ENCODE measurements at regions not wholly inside any gene's neighbourhood (a gene's known extent, or its start where the extent isn't known, plus 50 kb on each side); places are given as distances from the start of the nearest gene placed in this dataset.

DNA sequence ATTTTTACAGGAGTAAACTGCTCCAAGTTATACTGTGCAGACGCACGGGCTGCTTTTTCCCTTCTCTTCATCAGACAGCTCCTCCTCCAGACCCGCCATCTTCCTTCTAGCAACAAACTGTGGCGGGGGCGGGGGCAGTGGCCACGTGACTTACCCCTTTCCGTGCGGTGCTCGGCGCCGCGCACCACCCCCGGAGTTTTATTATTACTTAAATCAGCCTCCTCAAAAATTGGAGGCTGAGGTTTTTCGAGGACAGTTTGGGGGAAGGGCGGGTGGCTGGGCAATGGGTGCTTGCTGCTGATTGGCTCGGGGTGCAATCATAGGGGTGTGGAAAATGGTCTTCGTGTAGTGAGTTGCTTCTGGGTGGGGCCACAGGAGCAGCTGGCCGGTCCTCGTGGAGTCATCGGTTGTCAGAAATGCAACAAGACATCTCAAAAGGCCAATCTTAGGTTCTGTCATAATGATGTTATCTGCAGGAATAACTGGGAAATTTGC lies 77.1 kb upstream of the MFGE8 start:
- Histone ChIP-seq H3K36me3 (no peaks in the 10 kb centered on the region), H3K9me3 (no peaks in the 10 kb centered on the region), H3K4me1 (no peaks in the 10 kb centered on the region), H3K4me3 (no peak overlapping the region), H3K27me3 (no peaks in the 10 kb centered on the region), H3K27ac (no peak overlapping the region)
- intact Hi-C loops (cut with DNase I): no loop called here
- no peak for DNase-seq (ENCODE audit: low spot score in 2 of 2)
- TF ChIP-seq, protein P1, sequence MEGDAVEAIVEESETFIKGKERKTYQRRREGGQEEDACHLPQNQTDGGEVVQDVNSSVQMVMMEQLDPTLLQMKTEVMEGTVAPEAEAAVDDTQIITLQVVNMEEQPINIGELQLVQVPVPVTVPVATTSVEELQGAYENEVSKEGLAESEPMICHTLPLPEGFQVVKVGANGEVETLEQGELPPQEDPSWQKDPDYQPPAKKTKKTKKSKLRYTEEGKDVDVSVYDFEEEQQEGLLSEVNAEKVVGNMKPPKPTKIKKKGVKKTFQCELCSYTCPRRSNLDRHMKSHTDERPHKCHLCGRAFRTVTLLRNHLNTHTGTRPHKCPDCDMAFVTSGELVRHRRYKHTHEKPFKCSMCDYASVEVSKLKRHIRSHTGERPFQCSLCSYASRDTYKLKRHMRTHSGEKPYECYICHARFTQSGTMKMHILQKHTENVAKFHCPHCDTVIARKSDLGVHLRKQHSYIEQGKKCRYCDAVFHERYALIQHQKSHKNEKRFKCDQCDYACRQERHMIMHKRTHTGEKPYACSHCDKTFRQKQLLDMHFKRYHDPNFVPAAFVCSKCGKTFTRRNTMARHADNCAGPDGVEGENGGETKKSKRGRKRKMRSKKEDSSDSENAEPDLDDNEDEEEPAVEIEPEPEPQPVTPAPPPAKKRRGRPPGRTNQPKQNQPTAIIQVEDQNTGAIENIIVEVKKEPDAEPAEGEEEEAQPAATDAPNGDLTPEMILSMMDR (IDR thresholded peaks at IDR 0.05): no peak

DNA sequence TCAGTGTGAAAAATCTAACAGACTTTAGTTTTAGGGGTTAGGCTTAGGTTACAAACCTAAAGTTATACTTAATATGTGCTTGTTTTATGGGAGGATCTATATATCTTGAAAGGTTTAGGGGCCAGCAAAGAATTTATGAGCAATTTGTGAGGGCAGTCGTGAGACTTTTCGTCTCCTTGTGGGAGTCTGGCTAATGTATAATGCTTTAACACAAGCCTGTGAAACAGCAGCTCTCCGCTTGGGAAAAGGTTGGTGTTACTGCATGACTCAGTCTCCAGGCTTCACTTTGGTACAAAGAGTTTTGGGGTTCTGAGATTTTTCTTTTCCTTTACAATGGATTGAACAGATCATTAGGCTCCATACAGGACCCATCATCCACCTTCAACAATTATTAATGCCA lies 79.0 kb upstream of the MFGE8 start:
- no peak for DNase-seq (ENCODE audit: low spot score in 2 of 2)
- no peak overlapping the region for H3K27ac ChIP-seq
- TF ChIP-seq, protein P1 (IDR thresholded peaks at IDR 0.05): no peak
- no peaks in the 10 kb centered on the region for H3K4me1 ChIP-seq
- H3K4me3 ChIP-seq: no peak overlapping the region
- no peaks in the 10 kb centered on the region for H3K36me3 ChIP-seq
- intact Hi-C loops (cut with DNase I): no loop called here
- no peaks in the 10 kb centered on the region for H3K9me3 ChIP-seq
- H3K27me3 ChIP-seq: no peaks in the 10 kb centered on the region

DNA sequence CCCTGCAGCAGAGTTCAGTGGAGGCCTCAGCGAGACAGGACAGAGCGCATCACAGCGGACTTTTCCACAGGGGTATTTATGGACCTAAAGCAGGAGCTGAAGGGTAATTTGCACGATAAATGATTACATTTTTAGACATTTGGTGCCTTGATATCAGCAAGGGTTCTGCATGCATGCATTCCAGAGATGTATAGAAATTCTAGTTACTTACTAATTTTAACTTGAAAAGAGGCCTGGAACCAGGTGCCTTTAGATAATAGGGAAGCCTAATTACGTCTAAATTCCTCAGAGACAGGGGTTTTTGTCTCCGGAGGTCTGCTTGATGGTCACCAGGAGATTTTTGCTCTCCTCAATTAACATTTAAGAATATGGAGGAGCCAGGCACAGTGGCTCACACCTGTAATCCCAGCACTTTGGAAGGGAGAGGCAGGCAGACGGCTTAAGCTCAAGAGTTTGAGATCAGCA lies 79.8 kb upstream of the MFGE8 start:
- H3K4me1 ChIP-seq: no peaks in the 10 kb centered on the region
- no peak overlapping the region for H3K4me3 ChIP-seq
- TF ChIP-seq, protein P1 (IDR thresholded peaks at IDR 0.05): no peak
- intact Hi-C loops (cut with DNase I): no loop called here
- no peaks in the 10 kb centered on the region for H3K27me3 ChIP-seq
- no peak for DNase-seq (ENCODE audit: low spot score in 2 of 2)
- H3K36me3 ChIP-seq: no peaks in the 10 kb centered on the region
- no peaks in the 10 kb centered on the region for H3K9me3 ChIP-seq
- H3K27ac ChIP-seq: no peak overlapping the region

DNA sequence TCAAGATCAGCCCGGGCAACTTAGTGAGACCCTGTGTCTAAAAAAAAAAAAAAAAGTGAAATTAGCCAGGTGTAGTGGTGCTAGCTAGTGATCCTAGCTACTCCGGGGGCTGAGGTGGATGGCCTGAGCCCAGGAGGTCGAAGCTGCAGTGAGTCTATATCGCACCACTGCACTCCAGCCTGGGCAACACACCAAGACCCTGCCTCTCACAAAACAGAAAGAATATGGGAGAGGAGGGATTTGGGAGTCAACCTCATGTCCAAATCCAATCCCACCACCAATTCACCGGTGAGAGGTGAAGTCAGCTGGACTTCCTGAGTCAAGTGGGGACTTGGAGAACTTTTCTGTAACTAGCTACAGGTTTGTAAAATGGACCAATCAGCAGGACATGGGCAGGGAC lies 80.5 kb upstream of the MFGE8 start:
- Histone ChIP-seq H3K27ac (no peak overlapping the region), H3K36me3 (no peaks in the 10 kb centered on the region), H3K4me3 (no peak overlapping the region), H3K4me1 (no peaks in the 10 kb centered on the region), H3K27me3 (no peaks in the 10 kb centered on the region), H3K9me3 (no peaks in the 10 kb centered on the region)
- intact Hi-C loops (cut with DNase I): no loop called here
- TF ChIP-seq, protein P1 (IDR thresholded peaks at IDR 0.05): no peak
- DNase-seq (ENCODE audit: low spot score in 2 of 2): no peak

DNA sequence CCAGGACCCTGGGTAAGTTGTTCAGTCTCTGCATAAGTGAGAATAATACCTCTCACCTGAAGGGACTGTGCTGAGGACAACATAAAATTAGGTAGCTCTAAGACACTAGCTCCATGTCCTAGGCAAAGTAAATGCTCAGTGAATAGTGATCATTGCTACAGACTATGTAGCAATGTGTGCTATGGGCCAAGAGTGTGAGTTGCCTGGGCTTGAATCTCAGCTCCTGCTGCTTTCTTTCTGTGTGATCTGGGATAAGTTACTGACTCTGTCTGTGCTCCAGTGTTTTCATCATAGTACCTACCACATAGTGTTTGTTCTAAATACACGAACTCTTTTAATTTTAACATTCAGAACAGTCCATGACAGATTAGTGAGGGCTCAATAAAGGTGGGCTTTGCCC lies 81.1 kb upstream of the MFGE8 start:
- no peak for DNase-seq (ENCODE audit: low spot score in 2 of 2)
- H3K36me3 ChIP-seq: no peaks in the 10 kb centered on the region
- TF ChIP-seq, protein P1 (IDR thresholded peaks at IDR 0.05): no peak
- H3K27ac ChIP-seq: no peak overlapping the region
- no peak overlapping the region for H3K4me3 ChIP-seq
- H3K9me3 ChIP-seq: no peaks in the 10 kb centered on the region
- H3K4me1 ChIP-seq: no peaks in the 10 kb centered on the region
- no peaks in the 10 kb centered on the region for H3K27me3 ChIP-seq
- intact Hi-C loops (cut with DNase I): no loop called here

DNA sequence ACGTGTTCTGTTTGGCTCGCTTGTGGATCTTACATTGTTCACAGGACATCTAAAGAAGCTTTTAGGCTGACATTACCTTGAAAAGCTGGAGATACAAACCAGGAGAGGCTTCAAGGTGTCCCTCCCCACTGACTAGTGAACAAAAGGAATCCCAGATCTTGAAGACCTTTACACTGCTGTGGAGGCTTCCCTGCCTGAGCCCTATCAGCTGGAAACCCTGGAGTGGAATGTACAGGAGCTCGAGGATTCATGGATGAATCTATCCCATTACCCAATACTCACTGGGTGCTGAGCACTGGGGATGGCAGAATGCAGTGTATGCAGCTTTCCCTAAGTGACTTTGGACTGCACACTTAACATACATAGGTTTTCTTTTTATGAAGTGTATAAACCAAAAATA lies 82.3 kb upstream of the MFGE8 start:
- TF ChIP-seq, protein P1 (IDR thresholded peaks at IDR 0.05): no peak
- H3K36me3 ChIP-seq: no peaks in the 10 kb centered on the region
- H3K4me3 ChIP-seq: no peak overlapping the region
- no peaks in the 10 kb centered on the region for H3K4me1 ChIP-seq
- intact Hi-C loops (cut with DNase I): no loop called here
- no peak for DNase-seq (ENCODE audit: low spot score in 2 of 2)
- no peaks in the 10 kb centered on the region for H3K27me3 ChIP-seq
- H3K9me3 ChIP-seq: no peaks in the 10 kb centered on the region
- no peak overlapping the region for H3K27ac ChIP-seq

Measured in ascending aorta (tissue), 2 donors.